HG03108 (cell line): ENCODE measurements at regions not wholly inside any gene's neighbourhood (a gene's known extent, or its start where the extent isn't known, plus 50 kb on each side); places are given as distances from the start of the nearest gene placed in this dataset.

Source experiments
- ATAC-seq: cut with Tn5 transposase; IDR thresholded peaks from one replicate; pipeline ENCODE4 v1.9.1; 2021; ENCODE audit warnings: moderate library complexity; ENCODE audit not compliant: unreplicated experiment

- no peak for ATAC-seq
Observed at GRCh38 chr18:26745288-26746181, 120.0 kb downstream of the AQP4 start.

- ATAC-seq = no peak
Observed at GRCh38 chr18:26741758-26742157, 123.7 kb downstream of the AQP4 start.

- no peak for ATAC-seq
Observed at GRCh38 chr18:26741048-26741447, 124.5 kb downstream of the AQP4 start.

- no peak for ATAC-seq
Observed at GRCh38 chr18:26740396-26740795, 125.1 kb downstream of the AQP4 start.

- no peak for ATAC-seq
Observed at GRCh38 chr18:26738706-26739105, 126.8 kb downstream of the AQP4 start.

GRCh38 chr18:26736301-26736700 lies 129.2 kb downstream of the AQP4 start:
- no peak for ATAC-seq

- no peak for ATAC-seq
Observed at GRCh38 chr18:26734760-26735159, 130.7 kb downstream of the AQP4 start.

GRCh38 chr18:26729449-26729848 lies 136.1 kb downstream of the AQP4 start:
- ATAC-seq = no peak

- no peak for ATAC-seq
Observed at GRCh38 chr18:26729008-26729407, 136.5 kb downstream of the AQP4 start.

GRCh38 chr18:26723981-26724380 lies 141.5 kb downstream of the AQP4 start:
- ATAC-seq = no peak

GRCh38 chr18:26722565-26722931 lies 143.0 kb downstream of the AQP4 start:
- ATAC-seq = no peak

GRCh38 chr18:26721854-26722564 lies 143.5 kb downstream of the AQP4 start:
- no peak for ATAC-seq

GRCh38 chr18:26719896-26720295 lies 145.6 kb downstream of the AQP4 start:
- ATAC-seq = no peak

GRCh38 chr18:26717123-26717719 lies 148.3 kb downstream of the AQP4 start:
- no peak for ATAC-seq

GRCh38 chr18:26714739-26715138 lies 150.8 kb downstream of the AQP4 start:
- no peak for ATAC-seq

GRCh38 chr18:26711756-26712155 lies 153.8 kb downstream of the AQP4 start:
- no peak for ATAC-seq

GRCh38 chr18:26710470-26711096 lies 154.9 kb downstream of the AQP4 start:
- ATAC-seq = peak; percentile 91

- no peak for ATAC-seq
Observed at GRCh38 chr18:26709897-26710296, 155.6 kb downstream of the AQP4 start.

GRCh38 chr18:26708806-26709716 lies 156.4 kb downstream of the AQP4 start:
- no peak for ATAC-seq

GRCh38 chr18:26706911-26707351 lies 158.6 kb downstream of the AQP4 start:
- no peak for ATAC-seq
